ENCODE measurements at regions not wholly inside any gene's neighbourhood (a gene's known extent, or its start where the extent isn't known, plus 50 kb on each side); places are given as distances from the start of the nearest gene placed in this dataset.
"Not testable (repeated sequence)": the region's sequence is repeated elsewhere in the genome, so short reads cannot be mapped to it uniquely, and the experiment has no call there.

DNA sequence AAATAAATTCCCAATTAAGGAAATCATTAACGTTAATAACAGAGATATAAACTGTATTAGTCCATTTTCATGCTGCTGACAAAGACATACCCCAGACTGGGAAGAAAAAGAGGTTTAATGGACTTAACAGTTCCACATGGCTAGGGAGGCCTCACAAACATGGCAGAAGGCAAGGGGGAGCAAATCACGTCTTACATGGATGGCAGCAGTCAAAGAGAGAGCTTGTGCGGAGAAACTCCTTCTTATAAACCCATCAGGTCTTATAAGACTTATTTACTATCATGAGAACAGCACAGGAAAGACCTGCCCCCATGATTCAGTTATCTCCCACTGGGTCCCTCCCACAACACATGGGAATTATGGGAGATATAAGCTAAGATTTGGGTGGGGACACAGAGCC lies 161.3 kb downstream of the LNPK start:
- TF ChIP-seq EZH2phosphoT487 (IDR thresholded peaks at IDR 0.05; ENCODE audit: insufficient read depth, low read depth); EZH2 (IDR thresholded peaks at IDR 0.05; ENCODE audit: insufficient read depth, poor library complexity, severe bottlenecking): not testable (repeated sequence)

Measured in GM23248 (cell line).